Muscle of back (tissue), 3 donors: ENCODE measurements at regions not wholly inside any gene's neighbourhood (a gene's known extent, or its start where the extent isn't known, plus 50 kb on each side); places are given as distances from the start of the nearest gene placed in this dataset.

ENCODE experiments used
- DNase-seq, 3 donors: peaks; one replicate each; pipeline versions ENCODE4 v3.0.0 to v3.0.0-alpha.2; 2013

DNA sequence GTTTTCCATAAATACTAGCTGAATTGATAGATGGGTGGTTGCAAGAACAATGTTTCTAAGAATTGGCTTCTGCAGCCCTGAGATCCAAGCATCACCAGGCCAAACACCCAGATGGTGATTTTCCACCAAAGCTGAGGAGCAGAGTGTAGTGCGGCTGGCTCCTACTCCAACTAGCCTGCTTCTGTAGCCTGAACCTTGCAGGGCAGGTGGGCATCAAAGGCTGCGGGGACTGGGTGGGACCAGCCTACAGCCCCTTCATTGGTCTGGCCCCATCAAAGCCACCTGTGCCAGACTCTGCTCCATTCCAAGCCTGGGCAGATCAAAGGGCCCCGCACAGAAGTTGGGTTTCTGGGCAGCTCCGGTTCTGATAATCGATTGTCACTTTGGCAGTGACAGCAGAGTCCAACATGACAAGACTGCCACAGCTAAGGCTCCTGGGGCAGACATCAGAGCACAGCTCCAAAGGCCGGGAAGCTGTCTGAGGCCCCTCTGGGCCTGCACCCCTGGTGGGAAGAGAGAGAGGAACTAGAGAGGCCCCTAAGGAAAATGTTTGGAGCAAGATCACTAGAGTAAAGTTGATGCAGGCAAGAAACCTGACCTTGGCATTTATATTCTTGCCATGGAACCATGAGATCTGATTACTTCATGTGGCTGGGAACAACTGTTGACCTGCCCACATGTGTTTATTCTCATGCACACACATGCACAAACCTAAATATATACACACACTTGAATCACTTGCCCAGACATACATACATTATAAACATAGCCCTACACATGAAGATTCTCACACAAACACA lies 582.9 kb downstream of the INSC start:
- DNase-seq = no peak

DNA sequence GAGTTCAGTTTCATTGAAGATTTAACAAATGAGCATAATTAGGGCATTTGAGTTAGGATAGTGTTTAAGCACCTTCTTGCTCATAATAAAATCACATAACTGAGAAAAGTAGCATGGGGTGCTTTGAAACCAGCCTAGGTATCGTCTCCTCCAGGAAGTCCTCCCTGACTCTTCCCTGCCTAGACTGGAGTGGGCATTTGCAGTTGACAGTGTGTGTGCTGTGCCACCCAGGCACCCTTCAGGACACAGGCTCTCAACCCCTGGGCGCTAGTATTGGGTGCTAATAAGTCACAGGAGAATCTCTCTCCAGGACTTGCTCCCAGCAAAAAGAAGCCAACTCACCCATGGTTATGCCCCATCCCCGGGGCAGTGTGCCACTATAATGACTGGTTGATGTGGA lies 584.1 kb downstream of the INSC start:
- DNase-seq = no peak

DNA sequence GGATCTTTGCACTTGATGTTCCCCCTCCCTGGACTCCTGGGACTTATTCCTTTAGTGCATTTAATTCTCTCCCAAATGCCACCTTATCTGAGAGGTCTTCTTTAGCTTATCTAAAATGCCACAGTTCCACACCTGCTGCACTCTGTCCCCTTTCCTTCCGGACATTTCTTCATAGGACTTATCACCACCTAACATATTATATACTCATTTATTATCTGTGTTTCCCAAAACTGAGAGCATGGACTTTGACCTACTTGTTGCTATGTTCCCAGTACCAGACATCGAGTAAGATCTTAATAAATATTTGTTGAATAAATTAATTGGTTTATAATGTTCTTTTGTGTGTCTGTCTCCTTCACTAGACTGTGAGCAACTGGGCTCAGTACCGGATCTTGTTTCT lies 585.3 kb downstream of the INSC start:
- DNase-seq = no peak

DNA sequence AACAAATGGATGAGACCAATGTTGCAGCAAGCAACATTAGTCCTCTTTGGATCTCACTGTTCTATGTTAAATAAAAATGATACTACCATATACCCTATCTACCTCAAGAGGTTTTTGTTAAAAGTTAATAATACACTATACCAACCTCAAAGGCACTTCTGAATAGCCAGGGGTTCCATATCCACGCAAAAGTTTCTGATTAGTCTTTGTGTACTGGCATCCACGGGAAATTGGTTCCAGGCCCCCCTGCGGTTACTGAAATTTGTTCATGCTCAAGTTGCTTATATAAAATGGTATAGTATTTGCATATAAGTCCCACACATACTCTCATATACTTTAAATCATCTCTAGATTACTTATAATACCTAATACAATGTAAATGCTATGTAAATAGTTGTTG lies 585.7 kb downstream of the INSC start:
- DNase-seq = no peak

DNA sequence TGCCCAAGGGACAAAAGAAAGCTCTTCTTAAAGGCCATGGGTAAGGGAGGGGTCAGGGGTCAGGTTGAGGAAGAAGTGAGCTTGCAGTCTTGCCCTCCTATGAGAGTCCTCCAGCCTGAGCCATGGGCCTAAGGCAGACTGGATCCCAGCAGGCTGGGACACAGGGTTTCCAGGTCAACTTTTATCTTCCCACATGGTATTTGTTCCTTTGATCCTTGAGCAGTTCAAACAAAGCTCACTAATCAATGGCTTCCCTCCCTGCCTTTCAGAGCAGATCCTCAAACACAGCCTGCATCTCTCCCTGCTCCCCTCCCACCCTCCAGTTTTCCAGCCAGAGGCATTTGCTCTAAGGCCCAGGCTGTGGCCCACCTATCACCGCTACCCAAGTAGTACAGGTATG lies 589.3 kb downstream of the INSC start:
- no peak for DNase-seq

DNA sequence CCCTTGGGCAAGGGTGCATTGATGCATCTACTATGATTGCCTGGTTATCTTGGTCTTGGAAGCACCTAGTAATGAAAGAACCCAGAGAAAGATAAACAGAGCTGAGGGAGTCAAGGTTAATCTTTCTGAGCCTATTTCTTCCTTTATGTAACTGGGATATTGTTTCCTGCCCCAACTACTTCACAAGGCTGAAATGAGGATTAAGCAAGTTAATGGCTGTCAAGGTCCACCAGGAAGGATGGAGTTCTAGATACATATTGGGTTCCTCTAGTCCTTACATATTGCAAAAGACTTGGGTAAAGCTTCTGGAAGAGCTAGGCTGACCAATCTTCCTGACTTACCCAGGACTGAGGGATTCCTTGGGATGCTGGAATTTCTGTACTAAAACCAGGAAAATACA lies 589.8 kb downstream of the INSC start:
- DNase-seq = no peak

DNA sequence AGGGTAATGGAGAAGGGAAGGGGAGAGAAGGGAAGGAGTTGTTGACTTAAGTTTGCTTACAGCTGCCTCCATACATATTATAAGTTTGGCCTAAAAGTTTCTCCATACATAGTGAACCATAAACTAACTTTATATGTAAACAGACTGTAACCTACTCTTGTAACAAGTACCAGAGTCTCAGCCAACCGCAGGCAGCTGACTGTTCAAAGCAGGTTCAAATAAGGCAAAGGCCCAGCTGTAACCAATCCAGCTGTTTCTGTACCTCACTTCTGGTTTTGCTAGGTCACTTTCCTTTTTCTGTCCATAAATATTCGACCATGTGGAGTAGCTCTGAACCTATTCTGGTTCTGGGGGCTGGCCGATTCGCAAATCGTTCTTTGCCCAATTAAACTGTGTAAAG lies 591.2 kb downstream of the INSC start:
- DNase-seq = no peak

DNA sequence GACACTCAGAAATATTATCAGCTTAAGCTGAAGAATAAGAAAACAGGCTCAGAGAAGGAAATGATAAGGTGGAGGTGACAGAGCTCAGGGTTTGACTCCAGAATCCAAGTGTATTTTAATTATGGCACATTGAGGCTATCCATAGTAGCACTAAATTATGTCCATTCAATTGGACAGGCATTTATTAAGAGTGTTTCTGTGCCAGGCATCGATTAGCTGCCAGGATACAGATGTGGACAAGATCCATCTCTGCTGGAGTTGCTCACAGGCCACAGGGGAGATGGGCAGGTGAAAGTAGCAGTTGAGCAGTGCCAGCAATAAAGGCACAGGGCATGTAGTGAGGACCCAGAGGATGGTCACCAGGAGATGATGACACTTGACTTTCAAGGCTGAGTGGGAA lies 592.5 kb downstream of the INSC start:
- DNase-seq = no peak

DNA sequence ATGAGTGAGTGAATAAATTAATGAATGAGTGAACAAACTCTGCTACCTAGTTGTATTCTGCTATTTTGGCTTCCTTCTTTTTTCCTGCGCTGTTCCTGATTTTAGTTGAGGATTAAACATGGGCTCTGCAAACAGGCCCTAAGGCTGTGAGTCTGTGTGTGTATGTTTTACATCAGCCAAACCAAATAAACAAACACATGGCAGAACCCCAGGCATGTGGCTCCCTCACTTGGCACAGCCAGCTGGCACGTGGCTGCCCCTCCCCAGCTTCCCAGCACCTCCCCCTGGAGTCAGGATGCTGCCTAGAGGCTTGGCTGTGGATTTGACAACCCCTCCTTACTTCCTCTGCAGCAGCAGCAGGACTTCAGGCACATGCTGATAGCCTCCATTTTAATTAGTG lies 593.2 kb downstream of the INSC start:
- DNase-seq = peak in 1 of 3 donors; percentile 59

DNA sequence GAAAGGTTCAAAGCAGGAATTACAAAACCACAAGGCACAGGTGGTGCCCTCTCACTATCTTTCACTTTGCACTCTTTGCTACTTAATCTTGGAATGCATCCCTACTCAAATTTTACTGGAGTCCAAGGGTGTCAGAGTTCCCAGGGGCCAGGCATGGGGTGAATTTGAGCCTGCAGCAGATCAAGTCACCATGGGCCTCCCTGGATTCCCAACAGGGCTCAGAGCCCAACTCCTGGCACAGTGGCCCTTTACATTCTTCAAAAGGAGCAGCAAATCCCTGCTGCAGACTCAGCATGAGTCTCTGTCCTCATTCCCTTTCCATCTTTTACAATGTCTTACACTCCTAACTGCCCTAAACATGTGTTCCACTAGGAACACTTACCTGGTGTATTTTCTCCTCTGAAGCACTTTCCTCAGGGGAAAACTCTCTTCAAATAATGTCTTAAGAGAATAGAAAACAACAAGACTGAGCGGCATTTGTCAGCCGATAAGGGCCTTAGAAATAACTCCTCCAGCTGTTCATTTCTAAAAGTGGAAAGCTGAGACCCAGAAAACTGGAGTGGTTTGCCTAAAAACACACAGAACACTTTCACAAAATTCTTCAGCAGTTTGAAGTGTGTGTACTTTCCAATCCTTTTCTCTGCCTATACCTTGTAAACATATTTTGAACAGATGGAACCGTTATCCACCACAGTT lies 596.0 kb downstream of the INSC start:
- peak in 1 of 3 donors; percentile 32 for DNase-seq

DNA sequence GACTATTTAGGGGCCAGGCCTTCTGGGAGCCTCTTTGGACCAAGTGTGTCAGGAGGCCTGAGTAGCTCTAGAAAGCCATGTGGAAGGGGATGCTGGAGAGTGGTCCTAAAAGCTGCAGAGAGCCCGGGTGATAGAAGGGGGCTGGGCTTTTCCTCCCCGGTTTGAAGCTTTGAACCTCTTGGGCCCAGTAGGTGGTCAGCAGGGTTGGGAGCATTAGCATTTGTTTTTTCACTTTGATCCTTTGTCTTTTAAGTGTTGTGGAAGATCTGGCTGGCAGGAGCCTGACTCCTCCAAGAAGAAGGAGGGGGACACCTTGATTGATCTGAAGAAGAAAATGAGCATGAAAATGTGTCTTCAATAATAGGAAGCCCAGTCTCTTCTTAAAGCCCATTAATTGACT lies 596.6 kb downstream of the INSC start:
- no peak for DNase-seq

DNA sequence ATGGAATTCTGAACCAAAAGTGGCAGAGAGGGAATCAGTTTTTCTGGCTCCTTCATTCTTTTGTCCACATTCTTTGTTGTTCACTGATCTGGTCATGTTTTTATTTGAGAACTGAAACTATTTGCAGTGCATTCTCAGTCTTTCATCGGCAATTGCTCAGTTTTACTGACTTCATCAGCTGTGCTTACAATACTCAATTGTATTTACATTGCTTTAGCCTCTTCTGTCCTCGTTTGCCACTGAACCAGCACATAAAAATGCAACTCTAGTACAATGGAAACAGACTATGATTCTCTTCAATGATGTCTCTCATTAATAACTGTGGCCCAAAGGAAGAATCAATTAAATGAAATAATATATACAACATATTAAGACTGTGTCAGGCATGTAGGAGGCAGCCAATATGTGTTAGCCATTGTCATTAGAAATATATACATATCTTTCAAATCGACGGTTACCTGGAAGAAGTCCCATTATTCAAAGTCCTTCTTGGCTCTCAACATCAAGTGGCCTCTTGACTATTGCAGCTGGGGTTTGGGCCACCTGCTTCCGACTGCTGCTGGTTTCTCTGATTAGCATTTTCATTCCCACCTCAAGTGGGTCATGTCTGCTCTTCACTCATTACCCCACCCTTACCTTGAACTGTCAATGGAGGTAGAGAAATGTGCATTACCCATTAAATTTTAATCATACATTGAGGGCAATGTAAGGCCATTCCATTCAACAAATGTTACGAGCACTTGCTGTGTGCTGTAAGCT lies 600.1 kb downstream of the INSC start:
- no peak for DNase-seq

DNA sequence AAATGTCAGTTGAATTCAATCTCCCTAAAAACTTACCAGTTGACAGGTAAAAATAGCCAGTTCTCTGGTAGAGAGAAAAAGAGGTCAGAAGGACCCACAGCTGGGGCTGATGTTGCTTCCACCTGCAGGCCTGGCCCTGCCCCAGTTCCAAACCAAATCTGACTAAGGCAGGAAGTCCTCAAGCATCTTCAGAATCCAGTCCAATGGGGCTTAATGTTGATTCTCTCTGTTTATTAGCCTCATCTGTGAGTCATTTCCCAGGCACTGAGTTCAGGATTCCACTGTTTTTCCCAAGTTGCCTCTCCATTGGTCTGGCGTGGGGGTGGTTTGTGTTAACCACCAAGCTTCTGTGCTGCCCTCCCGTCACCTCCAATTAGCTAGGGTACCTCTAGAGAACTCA lies 601.8 kb downstream of the INSC start:
- no peak for DNase-seq

DNA sequence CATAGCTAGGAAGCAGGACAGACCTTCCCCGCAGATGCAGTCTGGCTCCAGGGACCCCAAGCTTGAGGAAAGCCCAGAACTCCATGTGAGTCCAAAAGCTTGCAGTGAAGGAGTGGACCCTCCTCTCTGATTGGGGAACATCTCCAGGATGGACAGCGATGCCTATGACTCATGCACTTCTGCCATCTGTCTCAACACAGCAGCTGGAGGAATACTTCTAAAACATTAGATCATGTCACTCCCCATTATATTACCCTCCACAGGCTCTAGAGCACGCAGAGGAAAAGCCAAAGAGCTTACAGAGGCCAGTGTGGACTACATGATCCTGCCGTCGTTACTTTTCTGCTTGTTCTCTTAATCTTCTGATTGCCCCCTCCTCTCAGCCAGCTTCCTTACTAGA lies 605.7 kb downstream of the INSC start:
- peak in 1 of 3 donors; percentile 66 for DNase-seq

DNA sequence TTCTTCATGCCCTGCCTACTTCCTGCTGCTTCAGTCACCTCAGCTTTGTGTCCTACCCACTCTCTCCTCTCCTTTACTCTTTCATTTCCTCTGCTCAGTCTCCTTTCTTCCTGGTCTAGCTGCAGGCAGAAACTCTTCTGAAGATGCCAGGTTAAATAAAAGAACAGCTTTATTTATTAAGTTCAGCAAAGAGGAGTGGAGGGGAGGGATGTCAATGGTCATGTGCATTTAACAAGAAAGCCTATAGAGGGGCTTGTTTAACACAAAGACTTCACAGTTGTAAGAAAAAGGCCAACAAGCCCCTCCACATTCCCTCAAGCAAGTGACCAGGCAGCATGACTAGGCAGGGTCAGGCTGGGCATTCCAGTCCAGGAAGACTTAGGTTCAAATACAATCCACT lies 609.2 kb downstream of the INSC start:
- no peak for DNase-seq

DNA sequence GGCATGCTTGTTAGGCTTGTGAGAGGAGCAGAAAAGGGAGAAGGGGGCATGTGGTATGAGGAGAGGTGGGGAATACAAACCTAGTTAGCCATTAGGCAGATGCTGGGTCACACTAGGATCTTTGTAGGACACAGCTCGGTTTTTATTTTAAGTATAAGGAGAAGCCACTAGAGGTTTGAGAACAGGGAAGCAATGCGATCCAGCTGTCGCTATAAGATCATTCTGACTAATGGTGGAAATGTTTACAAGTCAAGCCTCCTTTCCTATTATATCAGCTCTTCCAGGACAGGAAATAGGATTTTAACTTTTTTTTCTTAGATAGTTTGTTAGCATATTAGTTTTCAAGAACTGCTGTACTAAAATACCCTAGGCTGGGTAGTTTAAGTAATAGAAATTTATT lies 609.9 kb downstream of the INSC start:
- DNase-seq = peak in 1 of 3 donors; percentile 62

DNA sequence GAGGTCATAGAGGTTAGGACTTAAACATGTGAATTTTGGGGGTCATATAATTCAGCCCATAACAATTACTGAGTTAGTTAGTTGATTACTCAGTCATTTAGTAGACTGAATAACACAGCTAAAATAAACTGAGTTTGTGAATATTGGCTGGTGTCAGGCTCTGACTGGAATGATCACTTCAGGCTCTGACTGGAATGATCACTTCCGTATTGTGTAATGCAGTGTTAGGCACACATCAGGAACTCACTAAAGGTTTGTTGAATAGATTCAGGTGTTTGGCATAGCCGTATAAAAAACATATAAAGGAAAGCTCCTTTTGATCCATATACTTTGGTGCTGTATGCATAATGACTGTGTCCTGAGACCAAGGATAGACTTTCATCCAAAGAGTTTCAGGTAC lies 610.5 kb downstream of the INSC start:
- no peak for DNase-seq

DNA sequence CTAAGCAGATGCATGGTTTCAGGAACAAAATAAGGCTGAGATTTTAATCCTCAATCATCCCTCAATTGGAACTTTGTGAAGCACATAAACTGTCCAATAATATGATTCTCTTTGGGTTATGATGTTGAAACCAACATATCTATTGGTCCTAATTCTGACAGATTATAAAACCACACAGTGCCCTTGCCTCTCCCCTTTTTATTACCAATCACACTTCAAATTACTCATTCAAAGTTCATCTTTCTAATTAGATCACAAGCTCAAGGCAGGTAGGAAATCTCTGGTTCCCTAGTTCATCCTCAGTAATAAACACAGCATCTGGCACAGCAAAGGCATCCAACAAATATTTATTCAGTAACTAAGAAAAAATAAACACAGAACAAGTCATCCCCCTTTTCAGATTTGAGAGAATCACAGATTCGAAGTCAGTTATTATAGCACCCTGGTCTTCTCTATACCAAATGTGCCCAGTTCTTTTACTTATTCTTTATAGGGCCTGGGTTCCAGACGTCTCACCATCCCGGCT lies 611.6 kb downstream of the INSC start:
- DNase-seq = no peak

DNA sequence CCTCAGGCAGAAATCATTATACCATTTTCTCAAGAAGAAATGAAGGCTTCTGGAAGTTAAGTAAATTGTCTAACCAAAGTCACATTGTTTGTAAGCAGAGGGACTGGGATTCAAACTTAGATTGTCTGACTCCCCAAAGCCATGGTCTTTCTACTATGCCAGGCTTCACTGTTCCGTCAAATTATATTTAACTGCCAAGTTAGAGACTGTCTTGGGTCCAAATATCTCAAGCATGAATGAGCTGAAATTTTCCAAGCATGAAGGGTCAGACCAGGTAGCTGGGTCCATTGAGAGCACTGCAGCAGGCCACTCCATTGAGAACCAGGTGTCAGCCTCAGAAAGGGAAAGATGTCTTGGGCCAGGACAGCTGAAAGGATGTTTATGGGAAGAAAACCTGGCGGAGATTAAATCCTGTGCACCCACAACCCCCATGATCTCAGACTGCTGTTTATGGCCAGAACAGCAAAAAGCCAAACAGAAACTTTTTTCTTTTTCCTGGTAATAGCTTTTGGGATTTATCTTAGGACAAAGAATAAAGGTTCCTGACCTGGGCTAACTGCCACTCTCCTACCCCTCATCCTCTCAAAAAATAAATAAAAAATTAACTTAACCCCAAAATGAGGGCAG lies 612.3 kb downstream of the INSC start:
- DNase-seq = peak in 1 of 3 donors; percentile 66

DNA sequence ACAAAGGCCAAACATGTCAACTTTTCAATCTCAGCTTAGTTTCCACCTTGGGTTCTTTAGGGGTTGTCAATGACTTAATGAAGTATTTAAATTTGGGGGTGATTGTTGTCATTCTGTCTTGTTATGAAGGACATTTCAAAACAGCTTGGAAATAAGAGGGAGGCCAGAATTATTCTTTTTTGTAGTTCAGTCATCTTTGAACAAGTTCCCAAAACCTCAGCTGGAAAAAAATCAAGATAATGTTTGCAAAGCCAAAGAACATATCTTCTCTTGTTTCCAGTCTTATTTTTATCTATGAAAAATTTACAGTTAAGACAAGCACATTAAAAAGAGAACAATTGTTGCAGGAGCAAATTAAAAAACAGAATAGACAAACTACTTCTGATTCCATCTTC lies 612.8 kb downstream of the INSC start:
- peak; percentile 68 to 78 (median 70) for DNase-seq

DNA sequence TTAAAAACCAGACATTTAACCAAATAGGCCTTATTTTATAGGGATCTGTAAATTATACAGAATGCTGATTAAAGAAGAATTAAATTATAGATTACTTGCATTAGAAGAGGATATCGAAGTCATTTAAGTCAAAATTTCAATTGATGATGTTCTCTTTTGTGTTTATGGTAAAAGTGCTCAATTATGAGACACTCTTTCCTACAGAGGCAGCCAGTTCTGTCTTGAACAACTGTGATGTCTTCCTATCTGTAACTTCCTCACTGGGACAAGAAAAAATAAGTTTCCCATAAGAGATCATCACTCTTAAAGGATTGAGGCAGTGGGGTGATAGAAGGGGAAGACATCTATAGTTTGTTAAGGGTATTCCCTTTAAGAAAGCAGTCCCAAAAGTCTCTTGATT lies 613.5 kb downstream of the INSC start:
- DNase-seq = no peak
